H9 (cell line): ENCODE measurements at regions not wholly inside any gene's neighbourhood (a gene's known extent, or its start where the extent isn't known, plus 50 kb on each side); places are given as distances from the start of the nearest gene placed in this dataset.

Experiments
- DNase-seq: peaks from one replicate; pipeline ENCODE4 v3.0.0-alpha.2; 2017
- H2AFZ ChIP-seq: one replicate; pipeline ENCODE4 v1.6.1; 2013; ENCODE audit warnings: mild to moderate bottlenecking, low read length, control low read depth, moderate library complexity
- H2AK5ac ChIP-seq: 2 replicates; pipeline ENCODE4 v1.6.1; 2013; ENCODE audit warnings: low read length, control low read depth, mixed read lengths; ENCODE audit not compliant: insufficient read length
- H2BK120ac ChIP-seq: one replicate; pipeline ENCODE4 v1.6.1; 2013; ENCODE audit warnings: low read depth, mild to moderate bottlenecking, low read length, control low read depth, inconsistent platforms; ENCODE audit not compliant: poor library complexity, severe bottlenecking
- H2BK12ac ChIP-seq: 2 replicates; pipeline ENCODE4 v1.6.1; 2013; ENCODE audit warnings: low read length, control low read depth, mixed read lengths, low read depth; ENCODE audit not compliant: insufficient read length
- H2BK15ac ChIP-seq: 2 replicates; pipeline ENCODE4 v1.6.1; 2013; ENCODE audit warnings: low read depth, low read length, control low read depth
- H2BK20ac ChIP-seq: one replicate; pipeline ENCODE4 v1.6.1; 2013; ENCODE audit warnings: low read depth, mild to moderate bottlenecking, low read length, control low read depth, inconsistent platforms; ENCODE audit not compliant: poor library complexity, severe bottlenecking
- H2BK5ac ChIP-seq: 2 replicates; pipeline ENCODE4 v1.6.1; 2013; ENCODE audit warnings: low read length, control low read depth, mixed read lengths; ENCODE audit not compliant: insufficient read length
- H3K14ac ChIP-seq: 2 replicates; pipeline ENCODE4 v1.6.1; 2013; ENCODE audit warnings: low read length, control low read depth; ENCODE audit not compliant: insufficient read depth
- H3K18ac ChIP-seq: 2 replicates; pipeline ENCODE4 v1.6.1; 2013; ENCODE audit warnings: low read depth, mild to moderate bottlenecking, mixed read lengths, low read length, control low read depth; ENCODE audit not compliant: insufficient read length
- H3K23ac ChIP-seq: 2 replicates; pipeline ENCODE4 v1.6.1; 2013; ENCODE audit warnings: low read length, control low read depth, mixed read lengths, low read depth; ENCODE audit not compliant: insufficient read length
- H3K23me2 ChIP-seq: 2 replicates; pipeline ENCODE4 v1.6.1; 2013; ENCODE audit warnings: low read depth, mild to moderate bottlenecking, mixed read lengths, low read length, control low read depth; ENCODE audit not compliant: insufficient read length, poor library complexity, severe bottlenecking
- H3K27ac ChIP-seq: 2 replicates; pipeline ENCODE4 v1.5.1; 2013; ENCODE audit warnings: low read length, control low read depth, mixed read lengths, low read depth; ENCODE audit not compliant: insufficient read length
- H3K27me3 ChIP-seq: 2 replicates; pipeline ENCODE4 v1.6.1; 2013; ENCODE audit warnings: low read length, control low read depth, inconsistent platforms; ENCODE audit not compliant: insufficient read depth
- H3K4ac ChIP-seq: 2 replicates; pipeline ENCODE4 v1.6.1; 2013; ENCODE audit warnings: low read depth, mild to moderate bottlenecking, control low read depth, inconsistent platforms, low read length, moderate library complexity
- H3K4me1 ChIP-seq: 2 replicates; pipeline ENCODE4 v1.6.1; 2013; ENCODE audit warnings: low read length, control low read depth, inconsistent platforms; ENCODE audit not compliant: insufficient read depth
- H3K4me2 ChIP-seq: 2 replicates; pipeline ENCODE4 v1.6.1; 2013; ENCODE audit warnings: low read length, control low read depth, mixed read lengths; ENCODE audit not compliant: insufficient read length, insufficient read depth
- H3K56ac ChIP-seq: 2 replicates; pipeline ENCODE4 v1.6.1; 2013; ENCODE audit warnings: low read depth, mild to moderate bottlenecking, mixed read lengths, low read length, control low read depth; ENCODE audit not compliant: insufficient read length
- H3K79me1 ChIP-seq: 2 replicates; pipeline ENCODE4 v1.6.1; 2013; ENCODE audit warnings: low read depth, mild to moderate bottlenecking, moderate library complexity, low read length, control low read depth, inconsistent platforms; ENCODE audit not compliant: insufficient read depth, poor library complexity, severe bottlenecking
- H3K79me2 ChIP-seq: 2 replicates; pipeline ENCODE4 v1.6.1; 2013; ENCODE audit warnings: low read length, control low read depth, inconsistent platforms; ENCODE audit not compliant: insufficient read depth
- H3K9ac ChIP-seq: 2 replicates; pipeline ENCODE4 v1.6.1; 2013; ENCODE audit warnings: low read length, control low read depth, mixed read lengths; ENCODE audit not compliant: insufficient read length; ENCODE audit errors: extremely low read depth
- H3K9me3 ChIP-seq: one replicate; pipeline ENCODE4 v1.6.1; 2013; ENCODE audit warnings: low read depth, low read length, inconsistent platforms; ENCODE audit not compliant: control insufficient read depth
- H3T11ph ChIP-seq: one replicate; pipeline ENCODE4 v1.6.1; 2013; ENCODE audit warnings: mild to moderate bottlenecking, low read length, control low read depth, inconsistent platforms
- H4K20me1 ChIP-seq: one replicate; pipeline ENCODE4 v1.6.1; 2013; ENCODE audit not compliant: control insufficient read depth, insufficient read length, insufficient read depth
- H4K5ac ChIP-seq: 2 replicates; pipeline ENCODE4 v1.6.1; 2013; ENCODE audit warnings: low read depth, mild to moderate bottlenecking, mixed read lengths, low read length, control low read depth; ENCODE audit not compliant: insufficient read length
- H4K8ac ChIP-seq: replicated peaks from 2 replicates; pipeline ENCODE4 v1.6.1; 2013; ENCODE audit warnings: low read length, control low read depth, mixed read lengths, low read depth; ENCODE audit not compliant: insufficient read length
- H4K91ac ChIP-seq: 2 replicates; pipeline ENCODE4 v1.6.1; 2013; ENCODE audit warnings: low read depth, mild to moderate bottlenecking, moderate library complexity, mixed read lengths, low read length, control low read depth; ENCODE audit not compliant: insufficient read length
- H3K27ac Mint-ChIP-seq, 3 experiments: 2 replicates in 2 of 3; 3 replicates in 1 of 3; pipeline ENCODE4 v1.8.0; 2020 to 2021; ENCODE audit warnings: mixed read lengths in 3 of 3, mild to moderate bottlenecking in 1 of 3, moderate library complexity in 1 of 3
- H3K27me3 Mint-ChIP-seq: 2 replicates; pipeline ENCODE4 v1.8.0; 2021; ENCODE audit warnings: low read depth, mild to moderate bottlenecking, moderate library complexity, mixed read lengths
- H3K36me3 Mint-ChIP-seq, 3 experiments: 2 replicates in 2 of 3; 3 replicates in 1 of 3; pipeline ENCODE4 v1.8.0; 2020 to 2021; ENCODE audit warnings: low read depth in 3 of 3, mixed read lengths in 3 of 3; ENCODE audit not compliant: insufficient read depth in 1 of 3
- H3K4me1 Mint-ChIP-seq, 2 experiments: 2 replicates each; pipeline ENCODE4 v1.8.0; 2020; ENCODE audit warnings: mixed read lengths in 2 of 2
- H3K4me3 Mint-ChIP-seq, 2 experiments: 2 replicates in 1 of 2; 3 replicates in 1 of 2; pipeline ENCODE4 v1.8.0; 2020 to 2021; ENCODE audit warnings: mild to moderate bottlenecking in 2 of 2, mixed read lengths in 2 of 2, moderate library complexity in 1 of 2
- H3K9me3 Mint-ChIP-seq, 2 experiments: 2 replicates in 1 of 2; 3 replicates in 1 of 2; pipeline ENCODE4 v1.8.0; 2020; ENCODE audit warnings: mild to moderate bottlenecking in 2 of 2, mixed read lengths in 2 of 2, moderate library complexity in 1 of 2
- WGBS: extraction: QIAGEN DNeasy Blood & Tissue Kit; methylation state at CpG from one replicate; pipeline ENCODE4 v1.1.7; 2013; ENCODE audit warnings: missing lambda C conversion rate, low lambda C conversion rate, mixed read lengths; ENCODE audit not compliant: insufficient read length; ENCODE audit errors: extremely low coverage; 5-methylcytosine and 5-hydroxymethylcytosine counted together
- TF ChIP-seq, protein P1 (sequence below): fragments of 200-600 bp; sonication (generic); conservative IDR thresholded peaks from 3 replicates; pipeline ENCODE4 v1.8.0; 2021; ENCODE audit warnings: antibody characterized with exemption, mild to moderate bottlenecking

DNA sequence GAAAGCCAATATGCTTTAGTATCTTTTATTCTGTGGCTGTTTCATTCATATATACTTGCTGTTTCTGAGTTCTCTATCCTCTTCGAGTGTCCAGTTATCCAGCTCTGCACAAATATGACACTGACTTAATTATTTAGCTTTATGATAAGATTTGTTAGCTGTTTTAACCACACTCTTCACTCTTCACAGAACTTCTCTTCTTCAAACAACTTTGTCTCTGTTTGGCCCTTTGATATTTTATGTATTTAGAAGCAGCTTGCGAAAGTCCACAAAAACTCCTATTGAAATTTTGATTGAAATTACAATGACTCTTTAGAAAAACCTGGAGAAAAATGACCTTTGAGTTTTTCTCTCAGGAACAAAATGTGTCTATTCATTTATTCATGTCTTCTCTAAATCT is 407.0 kb downstream of the CPS1 start:
- Histone ChIP-seq H3K27me3 (no peaks in the 10 kb centered on the region), H3K9ac (no peak overlapping the region), H2BK5ac (no peak overlapping the region), H4K8ac (no peak overlapping the region), H3K14ac (no peak overlapping the region), H4K91ac (no peak overlapping the region), H3K4me2 (no peak overlapping the region), H3K4me1 (no peaks in the 10 kb centered on the region), H3K9me3 (no peaks in the 10 kb centered on the region), H3K27ac (no peak overlapping the region), H4K5ac (no peak overlapping the region), H2BK120ac (no peak overlapping the region), H2BK15ac (no peak overlapping the region), H2BK20ac (no peak overlapping the region), H3K4ac (no peak overlapping the region), H2AK5ac (no peak overlapping the region), H3T11ph (no peak overlapping the region), H3K23me2 (no peaks in the 10 kb centered on the region), H2BK12ac (no peak overlapping the region), H3K23ac (no peak overlapping the region), H3K79me1 (no peaks in the 10 kb centered on the region), H2AFZ (no peak overlapping the region), H4K20me1 (no peaks in the 10 kb centered on the region), H3K56ac (no peak overlapping the region), H3K79me2 (no peaks in the 10 kb centered on the region), H3K18ac (no peak overlapping the region)
- no CpG with 5 or more reads among the region's 2 CpGs for WGBS
- H3K27me3 Mint-ChIP-seq = no peaks in the 10 kb centered on the region
- H3K36me3 Mint-ChIP-seq = no peaks in the 10 kb centered on the region
- H3K4me1 Mint-ChIP-seq = no peaks in the 10 kb centered on the region
- TF ChIP-seq, protein P1, sequence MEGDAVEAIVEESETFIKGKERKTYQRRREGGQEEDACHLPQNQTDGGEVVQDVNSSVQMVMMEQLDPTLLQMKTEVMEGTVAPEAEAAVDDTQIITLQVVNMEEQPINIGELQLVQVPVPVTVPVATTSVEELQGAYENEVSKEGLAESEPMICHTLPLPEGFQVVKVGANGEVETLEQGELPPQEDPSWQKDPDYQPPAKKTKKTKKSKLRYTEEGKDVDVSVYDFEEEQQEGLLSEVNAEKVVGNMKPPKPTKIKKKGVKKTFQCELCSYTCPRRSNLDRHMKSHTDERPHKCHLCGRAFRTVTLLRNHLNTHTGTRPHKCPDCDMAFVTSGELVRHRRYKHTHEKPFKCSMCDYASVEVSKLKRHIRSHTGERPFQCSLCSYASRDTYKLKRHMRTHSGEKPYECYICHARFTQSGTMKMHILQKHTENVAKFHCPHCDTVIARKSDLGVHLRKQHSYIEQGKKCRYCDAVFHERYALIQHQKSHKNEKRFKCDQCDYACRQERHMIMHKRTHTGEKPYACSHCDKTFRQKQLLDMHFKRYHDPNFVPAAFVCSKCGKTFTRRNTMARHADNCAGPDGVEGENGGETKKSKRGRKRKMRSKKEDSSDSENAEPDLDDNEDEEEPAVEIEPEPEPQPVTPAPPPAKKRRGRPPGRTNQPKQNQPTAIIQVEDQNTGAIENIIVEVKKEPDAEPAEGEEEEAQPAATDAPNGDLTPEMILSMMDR = no peak
- no peaks in the 10 kb centered on the region for H3K9me3 Mint-ChIP-seq
- H3K4me3 Mint-ChIP-seq = no peak overlapping the region
- no peak overlapping the region for H3K27ac Mint-ChIP-seq
- no peak for DNase-seq
